Natural killer cell (primary cell): ENCODE measurements at regions not wholly inside any gene's neighbourhood (a gene's known extent, or its start where the extent isn't known, plus 50 kb on each side); places are given as distances from the start of the nearest gene placed in this dataset.
"Not testable (repeated sequence)": the region's sequence is repeated elsewhere in the genome, so short reads cannot be mapped to it uniquely, and the experiment has no call there.

Experiments
- ATAC-seq, 3 donors: fragments of 150-1000 bp in 2 of 3; fragments of 200-7000 bp in 1 of 3; cut with Tn5 transposase; 1 replicate in 1 of 3; 2 replicates in 2 of 3; pipeline ENCODE4 v1.10.0; 2021; ENCODE audit warnings: mild to moderate bottlenecking in 2 of 3, moderate library complexity in 2 of 3
- DNase-seq, 2 donors: peaks; one replicate each; pipeline versions ENCODE4 v3.0.0 to v3.0.0-alpha.2; 2013 to 2021; ENCODE audit warnings: mixed read lengths in 1 of 2
- H3K27ac ChIP-seq: one replicate; pipeline ENCODE4 v1.5.1; 2013; ENCODE audit warnings: mild to moderate bottlenecking, low read length
- H3K27me3 ChIP-seq: one replicate; pipeline ENCODE4 v1.6.1; 2013; ENCODE audit warnings: low read length; ENCODE audit not compliant: control insufficient read depth, insufficient read depth
- H3K36me3 ChIP-seq: one replicate; pipeline ENCODE4 v1.6.1; 2013; ENCODE audit warnings: low read length; ENCODE audit not compliant: control insufficient read depth, insufficient read depth
- H3K4me1 ChIP-seq: one replicate; pipeline ENCODE4 v1.6.1; 2013; ENCODE audit warnings: low read length; ENCODE audit not compliant: control insufficient read depth, insufficient read depth
- H3K4me3 ChIP-seq: one replicate; pipeline ENCODE4 v1.5.1; 2013; ENCODE audit warnings: low read length
- H3K9me3 ChIP-seq: one replicate; pipeline ENCODE4 v1.6.1; 2013; ENCODE audit warnings: low read length; ENCODE audit not compliant: control insufficient read depth, insufficient read depth
- H3K27ac Mint-ChIP-seq, 2 donors: one replicate each; pipeline ENCODE4 v1.8.0; 2022; ENCODE audit warnings: mild to moderate bottlenecking in 2 of 2, mixed read lengths in 2 of 2, moderate library complexity in 1 of 2
- H3K27me3 Mint-ChIP-seq, 2 donors: one replicate each; pipeline ENCODE4 v1.8.0; 2022; ENCODE audit warnings: low read depth in 2 of 2, mixed read lengths in 2 of 2
- H3K36me3 Mint-ChIP-seq: one replicate; pipeline ENCODE4 v1.8.0; 2022; ENCODE audit warnings: mixed read lengths
- H3K4me1 Mint-ChIP-seq, 2 donors: one replicate each; pipeline ENCODE4 v1.8.0; 2022; ENCODE audit warnings: mixed read lengths in 2 of 2
- H3K4me3 Mint-ChIP-seq: one replicate; pipeline ENCODE4 v1.8.0; 2022; ENCODE audit warnings: mild to moderate bottlenecking, moderate library complexity, mixed read lengths
- H3K9me3 Mint-ChIP-seq, 2 donors: one replicate each; pipeline ENCODE4 v1.8.0; 2022; ENCODE audit warnings: mixed read lengths in 2 of 2
- WGBS: methylation state at CpG from one replicate; pipeline ENCODE4 v1.1.7; 2013; ENCODE audit warnings: missing lambda C conversion rate; ENCODE audit not compliant: insufficient coverage; 5-methylcytosine and 5-hydroxymethylcytosine counted together
- intact Hi-C: fragments of 100-400 bp; cut with micrococcal nuclease; formaldehyde crosslinking; loops from one replicate; pipeline ENCODE4 v1.14.2; 2022
- TF ChIP-seq, protein P1 (sequence below): fragments of 200-600 bp; IDR thresholded peaks from one replicate; pipeline ENCODE4 v1.8.0; 2022; ENCODE audit warnings: antibody characterized with exemption

DNA sequence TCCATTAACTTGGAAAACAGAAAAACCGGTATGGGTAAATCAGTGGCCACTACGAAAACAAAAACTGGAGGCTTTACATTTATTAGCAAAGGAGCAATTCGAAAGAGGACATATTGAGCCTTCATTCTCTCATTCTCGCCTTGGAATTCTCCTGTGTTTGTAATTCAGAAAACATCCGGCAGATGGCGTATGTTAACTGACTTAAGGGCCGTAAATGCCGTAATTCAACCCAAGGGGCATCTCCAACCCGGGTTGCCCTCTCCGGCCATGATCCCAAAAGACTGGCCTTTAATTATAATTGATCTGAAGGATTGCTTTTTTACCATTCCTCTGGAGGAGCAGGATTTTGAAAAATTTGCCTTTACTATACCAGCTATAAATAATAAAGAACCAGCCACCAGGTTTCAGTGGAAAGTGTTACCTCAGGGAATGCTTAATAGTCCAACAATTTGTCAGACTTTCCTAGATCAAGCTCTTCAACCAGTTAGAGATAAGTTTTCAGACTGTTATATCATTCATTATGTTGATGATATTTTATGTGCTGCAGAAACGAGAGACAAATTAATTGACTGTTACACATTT lies 160.9 kb downstream of the GPX5 start:
- intact Hi-C loops: loop anchor here (1.0 kb wide), 2 partner anchors 302 to 331 kb away; no protein-coding TSS in a partner anchor
- H3K27me3 Mint-ChIP-seq: peaks cover 68 to 100% of the 10 kb centered on the region in 2 donors
- H3K27ac Mint-ChIP-seq, H3K4me3 ChIP-seq, H3K4me3 Mint-ChIP-seq, H3K27ac ChIP-seq, H3K9me3 ChIP-seq, H3K4me1 ChIP-seq, H3K4me1 Mint-ChIP-seq, H3K36me3 ChIP-seq, ATAC-seq, H3K9me3 Mint-ChIP-seq, H3K36me3 Mint-ChIP-seq: not testable (repeated sequence)
- peak in 1 of 2 donors; percentile 84 for DNase-seq
- WGBS: under 1% methylated on average over 9 of the region's 11 CpGs
- TF ChIP-seq, protein P1, sequence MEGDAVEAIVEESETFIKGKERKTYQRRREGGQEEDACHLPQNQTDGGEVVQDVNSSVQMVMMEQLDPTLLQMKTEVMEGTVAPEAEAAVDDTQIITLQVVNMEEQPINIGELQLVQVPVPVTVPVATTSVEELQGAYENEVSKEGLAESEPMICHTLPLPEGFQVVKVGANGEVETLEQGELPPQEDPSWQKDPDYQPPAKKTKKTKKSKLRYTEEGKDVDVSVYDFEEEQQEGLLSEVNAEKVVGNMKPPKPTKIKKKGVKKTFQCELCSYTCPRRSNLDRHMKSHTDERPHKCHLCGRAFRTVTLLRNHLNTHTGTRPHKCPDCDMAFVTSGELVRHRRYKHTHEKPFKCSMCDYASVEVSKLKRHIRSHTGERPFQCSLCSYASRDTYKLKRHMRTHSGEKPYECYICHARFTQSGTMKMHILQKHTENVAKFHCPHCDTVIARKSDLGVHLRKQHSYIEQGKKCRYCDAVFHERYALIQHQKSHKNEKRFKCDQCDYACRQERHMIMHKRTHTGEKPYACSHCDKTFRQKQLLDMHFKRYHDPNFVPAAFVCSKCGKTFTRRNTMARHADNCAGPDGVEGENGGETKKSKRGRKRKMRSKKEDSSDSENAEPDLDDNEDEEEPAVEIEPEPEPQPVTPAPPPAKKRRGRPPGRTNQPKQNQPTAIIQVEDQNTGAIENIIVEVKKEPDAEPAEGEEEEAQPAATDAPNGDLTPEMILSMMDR: peak; percentile 78
- peaks cover 17% of the 10 kb centered on the region for H3K27me3 ChIP-seq

DNA sequence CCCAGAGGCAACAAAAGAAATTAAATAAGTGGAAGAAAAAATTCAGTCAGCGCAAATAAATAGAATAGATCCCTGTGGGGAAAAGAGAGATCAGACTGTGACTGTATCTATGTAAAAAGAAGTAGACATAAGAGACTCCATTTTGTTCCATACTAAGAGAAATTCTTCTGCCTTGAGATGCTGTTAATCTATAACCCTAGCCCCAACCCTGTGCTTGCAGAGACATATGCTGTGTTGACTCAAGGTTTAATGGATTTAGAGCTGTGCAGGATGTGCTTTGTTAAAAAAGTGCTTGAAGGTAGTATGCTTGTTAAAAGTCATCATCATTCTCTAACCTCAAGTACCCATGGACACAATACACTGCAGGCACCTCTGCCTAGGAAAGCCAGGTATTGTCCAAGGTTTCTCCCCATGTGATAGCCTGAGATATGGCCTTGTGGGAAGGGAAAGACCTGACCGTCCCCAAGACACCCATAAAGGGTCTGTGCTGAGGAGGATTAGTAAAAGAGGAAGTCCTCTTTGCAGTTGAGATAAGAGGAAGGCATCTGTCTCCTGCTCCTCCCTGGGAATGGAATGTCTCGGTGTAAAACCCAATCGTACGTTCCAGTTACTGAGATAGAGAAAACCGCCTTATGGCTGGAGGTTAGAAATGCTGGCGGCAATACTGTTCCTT lies 161.8 kb downstream of the GPX5 start:
- H3K27ac Mint-ChIP-seq, H3K36me3 ChIP-seq, ATAC-seq, H3K9me3 Mint-ChIP-seq, H3K4me1 Mint-ChIP-seq, H3K4me3 Mint-ChIP-seq, H3K9me3 ChIP-seq, H3K4me1 ChIP-seq, intact Hi-C loops, H3K4me3 ChIP-seq, DNase-seq, H3K36me3 Mint-ChIP-seq, H3K27ac ChIP-seq: not testable (repeated sequence)
- H3K27me3 ChIP-seq: peaks cover 14% of the 10 kb centered on the region
- peaks cover 65 to 100% of the 10 kb centered on the region in 2 donors for H3K27me3 Mint-ChIP-seq
- 27% methylated on average over 7 of the region's 7 CpGs for WGBS

DNA sequence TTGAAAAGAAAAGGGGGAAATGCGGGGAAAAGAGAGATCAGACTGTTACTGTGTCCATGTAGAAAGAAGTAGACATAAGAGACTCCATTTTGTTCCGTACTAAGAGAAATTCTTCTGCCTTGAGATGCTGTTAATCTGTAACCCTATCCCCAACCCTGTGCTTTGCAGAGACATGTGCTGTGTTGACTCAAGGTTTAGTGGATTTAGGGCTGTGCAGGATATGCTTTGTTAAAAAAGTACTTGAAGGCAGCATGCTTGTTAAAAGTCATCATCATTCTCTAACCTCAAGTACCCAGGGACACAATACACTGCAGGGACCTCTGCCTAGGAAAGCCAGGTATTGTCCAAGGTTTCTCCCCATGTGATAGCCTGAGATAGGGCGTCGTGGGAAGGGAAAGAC lies 166.3 kb downstream of the GPX5 start:
- H3K4me1 Mint-ChIP-seq, intact Hi-C loops, H3K4me3 Mint-ChIP-seq, H3K4me1 ChIP-seq, H3K36me3 ChIP-seq, H3K36me3 Mint-ChIP-seq, DNase-seq, H3K9me3 ChIP-seq, H3K27ac Mint-ChIP-seq, H3K27ac ChIP-seq, H3K4me3 ChIP-seq, ATAC-seq, H3K9me3 Mint-ChIP-seq: not testable (repeated sequence)
- H3K27me3 ChIP-seq: peaks cover 32% of the 10 kb centered on the region
- peaks cover 65 to 99% of the 10 kb centered on the region in 2 donors for H3K27me3 Mint-ChIP-seq
- WGBS: 32% methylated on average over 3 of the region's 4 CpGs

DNA sequence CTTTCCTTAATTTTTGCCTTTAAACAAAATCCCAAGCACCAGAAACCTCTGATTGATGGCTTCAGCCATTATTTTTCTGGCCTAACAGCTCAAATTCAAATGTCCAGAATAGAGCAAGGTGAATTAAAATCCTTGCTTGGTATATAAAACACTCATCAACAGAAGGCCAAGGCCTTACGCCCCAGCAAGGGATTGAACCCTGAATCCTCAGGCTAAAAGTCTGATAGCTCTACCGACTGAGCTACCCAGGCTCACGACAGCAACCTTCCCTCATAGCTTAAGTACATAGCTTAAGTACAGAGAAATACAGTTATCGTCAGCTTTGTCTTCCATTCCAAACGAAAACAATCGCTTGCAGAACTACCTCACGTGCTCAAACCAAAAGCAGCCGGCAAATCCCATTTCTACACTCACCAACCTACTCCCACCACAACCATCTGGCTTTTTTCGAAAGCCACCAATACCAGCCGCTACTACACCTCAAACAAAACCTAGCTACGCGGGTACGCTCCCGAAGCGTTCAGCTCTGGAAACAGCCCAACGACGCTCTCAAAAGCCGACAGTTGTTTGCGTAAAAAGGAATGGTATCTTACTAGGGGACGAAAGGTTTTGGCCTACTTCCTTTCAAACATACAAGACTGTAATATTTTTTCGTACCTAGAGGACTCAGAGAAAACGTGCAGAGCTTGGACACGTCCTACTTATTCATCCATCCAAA lies 167.5 kb downstream of the GPX5 start:
- H3K4me1 ChIP-seq: no peaks in the 10 kb centered on the region
- H3K36me3 Mint-ChIP-seq: peaks cover 6% of the 10 kb centered on the region
- TF ChIP-seq, protein P1: no peak
- WGBS: 30% methylated on average over 23 of the region's 23 CpGs
- intact Hi-C loops: no loop called here
- no peaks in the 10 kb centered on the region for H3K9me3 ChIP-seq
- no peak overlapping the region for H3K4me3 Mint-ChIP-seq
- peaks cover 69 to 99% of the 10 kb centered on the region in 2 donors for H3K27me3 Mint-ChIP-seq
- H3K27me3 ChIP-seq: peaks cover 31% of the 10 kb centered on the region
- H3K4me3 ChIP-seq: no peak overlapping the region
- H3K4me1 Mint-ChIP-seq: no peaks in the 10 kb centered on the region
- H3K27ac Mint-ChIP-seq: no peak overlapping the region
- H3K27ac ChIP-seq: no peak overlapping the region
- H3K36me3 ChIP-seq: no peaks in the 10 kb centered on the region
- ATAC-seq (no peak), DNase-seq (no peak)
- no peaks in the 10 kb centered on the region for H3K9me3 Mint-ChIP-seq
